Vagina (tissue), 2 donors: ENCODE measurements at regions not wholly inside any gene's neighbourhood (a gene's known extent, or its start where the extent isn't known, plus 50 kb on each side); places are given as distances from the start of the nearest gene placed in this dataset.

Source experiments
- CTCF ChIP-seq, 3 experiments: fragments of 450-650 bp in 2 of 3; fragments of 200-600 bp in 1 of 3; sonication (generic) in 1 of 3; IDR thresholded peaks; one replicate each; pipeline ENCODE4 v1.5.1; 2017 to 2019; ENCODE audit warnings: antibody characterized with exemption in 3 of 3, mild to moderate bottlenecking in 2 of 3, moderate library complexity in 2 of 3
- POLR2A ChIP-seq, 2 donors: fragments of 450-650 bp; IDR thresholded peaks; one replicate each; pipeline ENCODE4 v1.6.1; 2017; ENCODE audit warnings: antibody characterized with exemption in 2 of 2, mild to moderate bottlenecking in 2 of 2, moderate library complexity in 2 of 2

DNA sequence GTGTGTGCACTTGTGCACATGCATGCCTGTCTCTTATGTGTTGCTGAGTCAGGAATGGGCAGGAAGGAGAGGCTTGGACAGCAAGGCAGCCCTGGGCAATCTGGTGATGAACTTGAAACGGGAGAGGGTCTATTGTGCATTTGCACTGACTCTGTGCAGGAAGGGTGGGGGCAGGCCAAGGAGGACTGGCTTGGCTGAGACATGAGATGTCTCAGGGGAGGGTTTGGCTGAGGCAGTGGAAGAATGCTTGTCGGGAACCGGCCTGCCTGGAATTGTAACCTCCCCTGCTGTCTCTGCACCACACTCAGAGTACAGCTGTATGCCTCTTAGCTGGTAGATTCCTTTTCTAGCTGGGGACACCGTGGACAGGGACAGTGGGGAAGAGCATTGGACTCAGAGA is 176.1 kb upstream of the TNP1 start:
- TF ChIP-seq POLR2A (IDR thresholded peaks at IDR 0.05) (no peak), CTCF (IDR thresholded peaks at IDR 0.05) (no peak)
